SU-DHL-6 (cell line): ENCODE measurements at regions not wholly inside any gene's neighbourhood (a gene's known extent, or its start where the extent isn't known, plus 50 kb on each side); places are given as distances from the start of the nearest gene placed in this dataset.
"Not testable (repeated sequence)": the region's sequence is repeated elsewhere in the genome, so short reads cannot be mapped to it uniquely, and the experiment has no call there.

Experiments
- H2AFZ ChIP-seq: fragments of 200-600 bp; sonication (generic); 2 replicates; pipeline ENCODE4 v1.6.1; 2014; ENCODE audit warnings: low read depth, mild to moderate bottlenecking, moderate library complexity, mixed read lengths, antibody characterized with exemption, low read length; ENCODE audit not compliant: severe bottlenecking
- H3F3A ChIP-seq: fragments of 200-600 bp; shearing (Covaris generic); 2 replicates; pipeline ENCODE4 v1.6.0; 2016; ENCODE audit warnings: antibody characterized with exemption, mild to moderate bottlenecking; ENCODE audit not compliant: insufficient read depth
- H3K27ac ChIP-seq: fragments of 200-600 bp; sonication (generic); 2 replicates; pipeline ENCODE4 v1.5.1; 2016; ENCODE audit warnings: low read depth, mild to moderate bottlenecking, low read length, moderate library complexity, mixed read lengths
- H3K27me3 ChIP-seq: fragments of 200-600 bp; sonication (generic), shearing (Covaris generic); 2 replicates; pipeline ENCODE4 v1.6.0; 2014; ENCODE audit warnings: mild to moderate bottlenecking, low read length
- H3K36me3 ChIP-seq: fragments of 200-600 bp; sonication (generic); 2 replicates; pipeline ENCODE4 v1.6.1; 2014; ENCODE audit warnings: mild to moderate bottlenecking, low read length, mixed read lengths
- H3K4me2 ChIP-seq: fragments of 300-600, 200-600 bp; shearing (Covaris generic), sonication (generic); 2 replicates; pipeline ENCODE4 v1.6.0; 2014; ENCODE audit warnings: low read length, low read depth, mild to moderate bottlenecking; ENCODE audit not compliant: poor library complexity, severe bottlenecking
- H3K4me3 ChIP-seq: fragments of 200-600 bp; sonication (generic); 2 replicates; pipeline ENCODE4 v1.5.1; 2014; ENCODE audit warnings: antibody characterized with exemption, low read length, mild to moderate bottlenecking, mixed read lengths; ENCODE audit not compliant: insufficient read depth, poor library complexity, severe bottlenecking
- H3K79me2 ChIP-seq: fragments of 200-600 bp; sonication (generic); 2 replicates; pipeline ENCODE4 v1.6.1; 2014; ENCODE audit warnings: mild to moderate bottlenecking, low read length, moderate library complexity; ENCODE audit not compliant: insufficient read depth
- H3K9ac ChIP-seq: fragments of 200-600 bp; sonication (generic); 2 replicates; pipeline ENCODE4 v1.7.0; 2014; ENCODE audit warnings: mild to moderate bottlenecking, low read length
- H3K9me2 ChIP-seq: fragments of 200-600 bp; sonication (generic); replicated peaks from 2 replicates; pipeline ENCODE4 v1.6.1; 2014; ENCODE audit warnings: low read length; ENCODE audit not compliant: insufficient read depth
- H3K9me3 ChIP-seq: fragments of 200-600 bp; sonication (generic); 2 replicates; pipeline ENCODE4 v1.6.1; 2014; ENCODE audit warnings: low read length, mixed read lengths; ENCODE audit not compliant: insufficient read depth
- H4K20me1 ChIP-seq: fragments of 200-600 bp; sonication (generic); 2 replicates; pipeline ENCODE4 v1.6.1; 2014; ENCODE audit warnings: low read depth, mild to moderate bottlenecking, antibody characterized with exemption, low read length, moderate library complexity, mixed read lengths
- CTCF ChIP-seq: fragments of 200-600 bp; sonication (generic); IDR thresholded peaks from one replicate; pipeline ENCODE4 v1.5.1; 2017; ENCODE audit warnings: antibody characterized with exemption, mild to moderate bottlenecking, low read length, moderate library complexity; ENCODE audit not compliant: insufficient read depth, poor library complexity, severe bottlenecking
- EZH2phosphoT487 ChIP-seq: fragments of 200-600 bp; sonication (generic), shearing (Covaris generic); conservative IDR thresholded peaks from 2 replicates; pipeline ENCODE4 v1.6.1; 2018; ENCODE audit warnings: mild to moderate bottlenecking, antibody characterized with exemption, low read length, moderate library complexity, mixed read lengths

GRCh38 chr6:27747637-27748036 is 164.6 kb downstream of the OR2B2 start:
- Histone ChIP-seq H3K4me2 (no peak overlapping the region), H2AFZ (no peak overlapping the region), H3K27ac (no peak overlapping the region), H3K9ac (no peak overlapping the region), H3K9me3 (no peaks in the 10 kb centered on the region), H3K27me3 (no peaks in the 10 kb centered on the region), H3K4me3 (no peak overlapping the region), H3F3A (no peaks in the 10 kb centered on the region; the same call in 1 of the 2 replicates), H4K20me1 (no peaks in the 10 kb centered on the region), H3K36me3 (no peaks in the 10 kb centered on the region), H3K9me2 (no peaks in the 10 kb centered on the region), H3K79me2 (no peaks in the 10 kb centered on the region)
- TF ChIP-seq EZH2phosphoT487 (no peak), CTCF (no peak)

DNA sequence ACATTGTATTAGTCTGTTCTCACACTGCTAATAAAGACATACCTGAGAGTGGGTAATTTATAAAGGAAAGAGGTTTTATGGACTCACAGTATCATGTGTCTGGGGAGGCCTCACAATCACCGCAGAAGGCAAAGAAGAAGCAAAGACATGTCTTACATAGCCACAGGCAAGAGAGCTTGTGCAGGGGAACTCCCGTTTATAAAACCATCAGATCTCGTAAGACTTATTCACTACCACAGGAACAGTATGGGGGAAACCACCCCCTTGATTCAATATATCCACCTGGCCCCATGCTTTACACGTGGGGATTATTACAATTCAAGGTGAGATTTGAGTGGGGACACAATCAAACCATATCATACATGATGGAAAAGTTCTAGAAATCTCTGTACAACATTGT is 165.3 kb downstream of the OR2B2 start:
- not testable (repeated sequence) for H3K36me3 ChIP-seq, H3K27ac ChIP-seq, H3K79me2 ChIP-seq, H3K27me3 ChIP-seq, H3F3A ChIP-seq, H4K20me1 ChIP-seq, H3K4me2 ChIP-seq, H3K9me3 ChIP-seq, H3K9ac ChIP-seq, H2AFZ ChIP-seq, H3K9me2 ChIP-seq, H3K4me3 ChIP-seq

DNA sequence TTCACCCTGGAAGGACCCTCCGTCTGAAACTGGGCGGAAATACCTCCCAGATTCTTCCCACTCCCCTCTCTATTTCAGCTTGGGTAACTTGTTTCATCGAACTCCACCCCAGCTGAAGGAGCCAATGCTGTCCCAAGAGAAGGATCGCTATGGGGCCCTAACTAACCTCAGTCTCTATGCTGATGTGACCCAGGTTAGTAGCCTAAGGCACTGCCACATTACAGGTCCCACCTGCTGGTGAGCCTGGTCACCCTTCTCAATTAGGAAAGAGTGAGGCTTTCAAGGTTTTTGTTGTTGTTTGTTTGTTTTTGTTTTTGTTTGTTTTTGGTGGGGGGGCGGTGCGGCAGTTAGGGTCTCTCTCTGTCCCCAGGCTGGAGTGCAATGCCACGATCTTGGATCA is 168.4 kb downstream of the OR2B2 start:
- Histone ChIP-seq H3F3A (no peaks in the 10 kb centered on the region), H2AFZ (no peak overlapping the region), H3K36me3 (no peaks in the 10 kb centered on the region), H3K4me2 (no peak overlapping the region), H3K27me3 (no peaks in the 10 kb centered on the region), H3K9me3 (no peaks in the 10 kb centered on the region), H3K27ac (no peak overlapping the region), H3K4me3 (no peak overlapping the region), H3K79me2 (no peaks in the 10 kb centered on the region), H3K9ac (no peak overlapping the region), H3K9me2 (no peaks in the 10 kb centered on the region), H4K20me1 (no peaks in the 10 kb centered on the region)
- no peak for TF ChIP-seq CTCF
- TF ChIP-seq EZH2phosphoT487, result no peak

- Histone ChIP-seq H3K4me2 (no peak overlapping the region), H3K4me3 (no peak overlapping the region), H3K9me2 (no peaks in the 10 kb centered on the region), H3K36me3 (no peaks in the 10 kb centered on the region), H3K27me3 (no peaks in the 10 kb centered on the region), H3K27ac (no peak overlapping the region), H3F3A (no peaks in the 10 kb centered on the region), H3K9ac (no peak overlapping the region), H3K79me2 (no peaks in the 10 kb centered on the region), H3K9me3 (no peaks in the 10 kb centered on the region), H2AFZ (no peak overlapping the region), H4K20me1 (no peaks in the 10 kb centered on the region)
- TF ChIP-seq EZH2phosphoT487, result no peak
- no peak for TF ChIP-seq CTCF
These were observed 169.2 kb downstream of the OR2B2 start for GRCh38 chr6:27742833-27743573.

DNA sequence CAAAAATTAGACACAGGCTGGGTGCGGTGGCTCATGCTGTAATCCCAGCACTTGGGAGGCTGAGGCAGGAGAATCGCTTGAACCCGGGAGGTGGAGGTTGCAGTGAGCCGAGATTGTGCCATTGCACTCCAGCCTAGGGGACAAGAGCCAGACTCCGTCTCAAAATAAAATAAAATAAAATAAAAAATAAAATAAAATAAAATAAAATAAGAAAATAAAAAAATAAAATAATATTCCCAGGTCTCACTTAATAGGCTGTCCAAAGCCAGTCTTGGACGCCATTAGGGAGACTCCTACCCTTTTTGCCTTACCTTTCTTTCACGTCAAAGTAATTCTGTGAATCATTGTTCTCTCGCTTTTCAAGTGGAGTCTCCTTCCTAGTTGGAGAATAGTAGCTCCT is 172.3 kb downstream of the OR2B2 start:
- H3K27me3 ChIP-seq, H3K27ac ChIP-seq, H3K9me2 ChIP-seq, H3K36me3 ChIP-seq, H3K79me2 ChIP-seq, H2AFZ ChIP-seq, H3F3A ChIP-seq, H3K9ac ChIP-seq, H3K4me2 ChIP-seq, H4K20me1 ChIP-seq, H3K9me3 ChIP-seq, H3K4me3 ChIP-seq: not testable (repeated sequence)
